GM13977 (cell line): ENCODE measurements at regions not wholly inside any gene's neighbourhood (a gene's known extent, or its start where the extent isn't known, plus 50 kb on each side); places are given as distances from the start of the nearest gene placed in this dataset.

Source experiments
- DNase-seq: peaks from one replicate; pipeline ENCODE4 v3.0.0; 2012; ENCODE audit warnings: low spot score
- CTCF ChIP-seq: IDR thresholded peaks from 2 replicates; pipeline ENCODE4 v1.5.1; 2012; ENCODE audit warnings: mild to moderate bottlenecking, control low read depth; ENCODE audit not compliant: insufficient read depth; ENCODE audit errors: extremely low read depth, missing control alignments
- in situ Hi-C: fragments of 300-500 bp; cut with MboI; formaldehyde crosslinking; loops from one replicate; pipeline ENCODE4 v1.12.0; 2022; ENCODE audit warnings: low sequenced_read_pairs, low pct_unique_long_range_greater_than_20kb, mixed read lengths, inconsistent platforms; ENCODE audit not compliant: unreplicated experiment

DNA sequence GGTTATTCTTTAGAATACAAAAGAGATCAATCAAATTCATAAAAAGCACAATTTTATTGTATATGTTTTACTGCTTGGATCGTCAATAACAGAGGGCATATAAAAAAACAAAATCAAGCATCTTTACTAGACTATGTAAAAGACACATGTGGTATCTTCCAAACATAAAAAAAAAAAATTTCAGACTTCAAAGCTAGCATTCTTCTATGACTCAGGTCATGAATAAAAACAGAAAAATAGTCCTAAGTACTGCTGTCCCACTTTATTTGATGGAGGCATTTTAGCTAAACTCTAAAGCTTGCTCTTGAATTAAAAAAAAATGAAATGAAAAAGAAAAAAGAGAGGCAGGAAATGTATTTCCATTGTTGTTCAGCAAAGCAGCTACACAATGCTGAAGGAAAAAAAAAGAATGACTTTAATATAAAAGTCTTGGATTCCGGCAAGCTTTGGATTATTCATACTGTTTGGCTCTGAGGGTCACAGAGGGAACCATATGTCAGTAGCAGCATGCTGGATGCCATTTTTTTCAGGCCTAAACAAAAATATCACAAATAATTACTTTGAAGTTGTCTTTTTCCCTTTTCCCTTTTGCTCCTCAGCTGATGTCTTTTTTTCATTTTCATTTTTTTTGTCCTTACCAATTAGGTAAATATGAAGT lies 249.1 kb upstream of the DIAPH2 start:
- TF ChIP-seq CTCF = no peak
- in situ Hi-C loops = no loop called here
- DNase-seq = no peak

DNA sequence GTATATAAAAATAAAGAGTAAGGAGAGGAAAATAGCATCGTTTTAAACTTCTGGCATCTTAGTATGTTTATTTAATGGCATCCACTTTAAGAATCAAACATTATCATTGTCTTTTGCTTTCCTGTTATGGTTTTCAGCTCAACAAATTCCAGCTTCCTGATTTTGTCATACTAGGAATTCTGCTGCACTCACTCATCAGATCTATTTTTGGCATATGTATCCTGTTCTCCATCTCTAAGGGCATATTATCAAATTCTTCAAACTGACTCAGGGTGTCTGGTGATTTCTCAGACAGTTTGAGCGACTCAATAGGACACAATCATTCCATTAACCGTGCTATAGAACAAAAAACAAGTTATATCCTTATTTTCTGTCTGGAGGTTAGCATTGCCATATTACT lies 248.5 kb upstream of the DIAPH2 start:
- in situ Hi-C loops = no loop called here
- no peak for DNase-seq
- no peak for TF ChIP-seq CTCF

- in situ Hi-C loops = no loop called here
- no peak for DNase-seq
- no peak for TF ChIP-seq CTCF
These were observed 245.8 kb upstream of the DIAPH2 start for GRCh38 chrX:96438803-96439202.

GRCh38 chrX:96440941-96441340 lies 243.7 kb upstream of the DIAPH2 start:
- DNase-seq = no peak
- in situ Hi-C loops = no loop called here
- TF ChIP-seq CTCF = no peak

DNA sequence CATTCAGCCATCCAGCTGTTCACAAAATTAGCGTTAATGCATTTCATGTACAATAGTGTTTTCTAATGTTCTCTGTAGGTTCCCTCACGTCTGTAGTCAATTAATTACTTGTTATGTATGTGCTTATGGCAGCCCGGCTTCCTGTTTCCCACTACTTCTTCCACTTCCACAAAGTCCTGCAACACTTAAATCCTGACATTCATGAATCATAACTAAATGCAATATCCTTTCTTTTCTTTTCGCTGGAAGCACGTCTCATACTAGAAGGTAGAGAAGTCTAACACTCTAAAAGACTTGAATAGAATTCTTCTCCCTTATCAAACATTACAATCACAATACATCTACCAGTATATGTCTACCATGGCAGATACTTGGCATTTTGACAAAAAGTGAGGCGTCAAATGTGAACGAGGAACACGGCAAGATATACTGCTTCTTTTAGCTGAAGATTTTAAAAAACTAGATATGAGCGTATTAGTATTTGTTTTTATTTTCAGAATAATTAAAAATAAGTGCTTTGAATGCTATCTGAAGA lies 239.0 kb upstream of the DIAPH2 start:
- in situ Hi-C loops = no loop called here
- TF ChIP-seq CTCF = no peak
- no peak for DNase-seq

DNA sequence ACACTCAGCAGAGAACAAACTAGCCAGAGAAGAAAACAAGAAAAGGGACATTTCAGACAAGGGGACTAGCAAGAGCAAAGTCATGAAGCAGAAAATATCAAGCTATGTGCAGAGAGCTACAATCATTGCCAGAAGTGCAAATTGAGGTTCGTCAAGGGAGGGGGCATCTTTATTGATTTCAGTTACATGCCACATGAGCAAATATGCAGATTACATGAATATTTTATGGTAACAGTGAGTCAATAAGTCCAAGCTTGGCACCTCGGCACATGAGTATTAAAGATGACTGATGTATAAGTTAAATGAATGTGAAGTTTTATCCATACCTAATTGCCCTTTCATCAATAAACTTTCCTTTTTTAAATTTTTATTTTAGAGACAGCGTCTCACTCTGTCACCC lies 238.1 kb upstream of the DIAPH2 start:
- TF ChIP-seq CTCF = no peak

More for the DNA sequence above, 238.1 kb upstream of the DIAPH2 start:
- DNase-seq = no peak
- in situ Hi-C loops = no loop called here
